ENCODE measurements at regions not wholly inside any gene's neighbourhood (a gene's known extent, or its start where the extent isn't known, plus 50 kb on each side); places are given as distances from the start of the nearest gene placed in this dataset.
"Not testable (repeated sequence)": the region's sequence is repeated elsewhere in the genome, so short reads cannot be mapped to it uniquely, and the experiment has no call there.

GRCh38 chr1:120941066-120941465, 51.5 kb downstream of the PPIAL4A start:
- not testable (repeated sequence) for DNase-seq (ENCODE audit: low read depth)

- not testable (repeated sequence) for DNase-seq (ENCODE audit: low read depth)
Measured at GRCh38 chr1:120941836-120942217, 52.3 kb downstream of the PPIAL4A start.

GRCh38 chr1:120942218-120942944, 52.8 kb downstream of the PPIAL4A start:
- peak; percentile 65 for DNase-seq (ENCODE audit: low read depth)

GRCh38 chr1:120942945-120943319, 53.4 kb downstream of the PPIAL4A start:
- DNase-seq (ENCODE audit: low read depth): not testable (repeated sequence)

GRCh38 chr1:120944691-120945090, 55.1 kb downstream of the PPIAL4A start:
- not testable (repeated sequence) for DNase-seq (ENCODE audit: low read depth)

GRCh38 chr1:120945122-120945521, 55.6 kb downstream of the PPIAL4A start:
- DNase-seq (ENCODE audit: low read depth): not testable (repeated sequence)

- DNase-seq (ENCODE audit: low read depth): not testable (repeated sequence)
Measured at GRCh38 chr1:120947114-120947513, 57.5 kb downstream of the PPIAL4A start.

- not testable (repeated sequence) for DNase-seq (ENCODE audit: low read depth)
Measured at GRCh38 chr1:120949724-120950123, 60.2 kb downstream of the PPIAL4A start.

GRCh38 chr1:120950633-120951032, 61.1 kb downstream of the PPIAL4A start:
- DNase-seq (ENCODE audit: low read depth): not testable (repeated sequence)

GRCh38 chr1:120951100-120951499, 61.5 kb downstream of the PPIAL4A start:
- not testable (repeated sequence) for DNase-seq (ENCODE audit: low read depth)

GRCh38 chr1:120952207-120952870, 62.8 kb downstream of the PPIAL4A start:
- not testable (repeated sequence) for DNase-seq (ENCODE audit: low read depth)

GRCh38 chr1:120952871-120953265, 63.3 kb downstream of the PPIAL4A start:
- not testable (repeated sequence) for DNase-seq (ENCODE audit: low read depth)

- DNase-seq (ENCODE audit: low read depth): no peak
Measured at GRCh38 chr1:120954736-120955135, 65.2 kb downstream of the PPIAL4A start.

GRCh38 chr1:120955961-120956360, 66.4 kb downstream of the PPIAL4A start:
- DNase-seq (ENCODE audit: low read depth): not testable (repeated sequence)

GRCh38 chr1:120966018-120966417, 76.4 kb downstream of the PPIAL4A start:
- DNase-seq (ENCODE audit: low read depth): not testable (repeated sequence)

GRCh38 chr1:120972863-120973262, 83.3 kb downstream of the PPIAL4A start:
- not testable (repeated sequence) for DNase-seq (ENCODE audit: low read depth)

- not testable (repeated sequence) for DNase-seq (ENCODE audit: low read depth)
Measured at GRCh38 chr1:120973836-120974235, 84.3 kb downstream of the PPIAL4A start.

- not testable (repeated sequence) for DNase-seq (ENCODE audit: low read depth)
Measured at GRCh38 chr1:120977279-120977678, 87.7 kb downstream of the PPIAL4A start.

GRCh38 chr1:120981489-120982094, 92.0 kb downstream of the PPIAL4A start:
- DNase-seq (ENCODE audit: low read depth): not testable (repeated sequence)

- not testable (repeated sequence) for DNase-seq (ENCODE audit: low read depth)
Measured at GRCh38 chr1:120994614-120995013, 105.0 kb downstream of the PPIAL4A start.

GRCh38 chr1:120995025-120995424, 105.5 kb downstream of the PPIAL4A start:
- DNase-seq (ENCODE audit: low read depth): not testable (repeated sequence)

- DNase-seq (ENCODE audit: low read depth): not testable (repeated sequence)
Measured at GRCh38 chr1:121001090-121001726, 111.6 kb downstream of the PPIAL4A start.
